Testis (tissue), 2 donors: ENCODE measurements at regions not wholly inside any gene's neighbourhood (a gene's known extent, or its start where the extent isn't known, plus 50 kb on each side); places are given as distances from the start of the nearest gene placed in this dataset.

ENCODE experiments used
- CTCF ChIP-seq, 3 experiments: fragments of 450-650 bp in 2 of 3; fragments of 200-600 bp in 1 of 3; sonication (generic) in 1 of 3; IDR thresholded peaks; one replicate each; pipeline ENCODE4 v1.5.1; 2016 to 2019; ENCODE audit warnings: antibody characterized with exemption in 3 of 3, mild to moderate bottlenecking in 2 of 3, moderate library complexity in 1 of 3
- POLR2A ChIP-seq: fragments of 450-650 bp; IDR thresholded peaks from one replicate; pipeline ENCODE4 v1.6.1; 2017; ENCODE audit warnings: antibody characterized with exemption, mild to moderate bottlenecking, moderate library complexity

GRCh38 chr6:56706981-56707726 is 64.5 kb upstream of the DST start:
- TF ChIP-seq CTCF (IDR thresholded peaks at IDR 0.05) = no peak
- TF ChIP-seq POLR2A = no peak
